Neural cell (in vitro differentiated cells): ENCODE measurements at regions not wholly inside any gene's neighbourhood (a gene's known extent, or its start where the extent isn't known, plus 50 kb on each side); places are given as distances from the start of the nearest gene placed in this dataset.

Experiments used
- H2AFZ ChIP-seq: fragments of 200-600, 300-800 bp; sonication (generic), shearing (Covaris generic); 2 replicates; pipeline ENCODE4 v1.6.0; 2014; ENCODE audit warnings: low read depth, mild to moderate bottlenecking, antibody characterized with exemption, low read length, moderate library complexity
- H3F3A ChIP-seq: fragments of 200-600 bp; shearing (Covaris generic); 2 replicates; pipeline ENCODE4 v1.6.1; 2016; ENCODE audit warnings: mild to moderate bottlenecking, moderate library complexity, mixed read lengths, antibody characterized with exemption, low read length; ENCODE audit not compliant: insufficient read depth, poor library complexity, severe bottlenecking
- H3K27ac ChIP-seq: fragments of 200-600, 300-800 bp; sonication (generic), shearing (Covaris generic); 2 replicates; pipeline ENCODE4 v1.5.1; 2014; ENCODE audit warnings: mild to moderate bottlenecking, low read length, moderate library complexity
- H3K27me3 ChIP-seq: fragments of 300-800, 200-600 bp; sonication (generic), shearing (Covaris generic); 2 replicates; pipeline ENCODE4 v1.6.0; 2014; ENCODE audit warnings: mild to moderate bottlenecking, low read depth, low read length, moderate library complexity; ENCODE audit not compliant: insufficient read depth
- H3K36me3 ChIP-seq: fragments of 300-800, 200-600 bp; sonication (generic), shearing (Covaris generic); 2 replicates; pipeline ENCODE4 v1.5.1; 2014; ENCODE audit warnings: mild to moderate bottlenecking, antibody characterized with exemption, low read length, moderate library complexity; ENCODE audit not compliant: insufficient read depth
- H3K4me2 ChIP-seq: fragments of 300-800, 200-600 bp; sonication (generic), shearing (Covaris generic); 2 replicates; pipeline ENCODE4 v1.6.0; 2014; ENCODE audit warnings: mild to moderate bottlenecking, low read length
- H3K4me3 ChIP-seq: fragments of 300-800, 200-600 bp; sonication (generic), shearing (Covaris generic); 2 replicates; pipeline ENCODE4 v1.5.1; 2014; ENCODE audit warnings: mild to moderate bottlenecking, low read length, moderate library complexity
- H3K79me2 ChIP-seq: fragments of 200-600 bp; shearing (Covaris generic); replicated peaks from 2 replicates; pipeline ENCODE4 v1.6.0; 2014; ENCODE audit warnings: mild to moderate bottlenecking, low read length, moderate library complexity; ENCODE audit not compliant: insufficient read depth
- H3K9ac ChIP-seq: fragments of 300-800, 200-600 bp; sonication (generic), shearing (Covaris generic); 2 replicates; pipeline ENCODE4 v1.6.1; 2016; ENCODE audit warnings: mild to moderate bottlenecking, low read length, mixed read lengths
- H3K9me2 ChIP-seq: fragments of 200-600 bp; shearing (Covaris generic); 2 replicates; pipeline ENCODE4 v1.6.1; 2016; ENCODE audit warnings: mild to moderate bottlenecking, low read length, mixed read lengths; ENCODE audit not compliant: insufficient read depth
- H3K9me3 ChIP-seq: fragments of 200-600, 300-800 bp; sonication (generic), shearing (Covaris generic); 2 replicates; pipeline ENCODE4 v1.6.1; 2016; ENCODE audit warnings: mild to moderate bottlenecking, mixed run types, low read length, moderate library complexity, mixed read lengths
- H4K20me1 ChIP-seq: fragments of 200-600 bp; shearing (Covaris generic); 2 replicates; pipeline ENCODE4 v1.6.1; 2016; ENCODE audit warnings: mild to moderate bottlenecking, mixed run types; ENCODE audit not compliant: insufficient read depth
- EP300 ChIP-seq: fragments of 450-650 bp; conservative IDR thresholded peaks from 2 replicates; pipeline ENCODE4 v1.6.1; 2014; ENCODE audit warnings: antibody characterized with exemption, mild to moderate bottlenecking, moderate library complexity; ENCODE audit not compliant: poor library complexity, severe bottlenecking
- EZH2 ChIP-seq: fragments of 200-600, 300-800 bp; shearing (Covaris generic), sonication (generic); IDR thresholded peaks from 2 replicates; pipeline ENCODE4 v1.6.1; 2014; ENCODE audit warnings: antibody characterized with exemption, low read length, borderline replicate concordance, mild to moderate bottlenecking; ENCODE audit not compliant: insufficient read depth, poor library complexity, severe bottlenecking
- MXI1 ChIP-seq: fragments of 450-650 bp; conservative IDR thresholded peaks from 2 replicates; pipeline ENCODE4 v1.6.1; 2014; ENCODE audit warnings: antibody characterized with exemption, mild to moderate bottlenecking; ENCODE audit not compliant: poor library complexity, severe bottlenecking
- POLR2AphosphoS5 ChIP-seq: IDR thresholded peaks from 2 replicates; pipeline ENCODE4 v1.6.1; 2012
- RAD21 ChIP-seq: fragments of 450-650 bp; conservative IDR thresholded peaks from 2 replicates; pipeline ENCODE4 v1.6.1; 2014; ENCODE audit warnings: antibody characterized with exemption, mild to moderate bottlenecking, moderate library complexity
- SMC3 ChIP-seq: fragments of 450-650 bp; conservative IDR thresholded peaks from 2 replicates; pipeline ENCODE4 v1.6.1; 2014; ENCODE audit warnings: antibody characterized with exemption, mild to moderate bottlenecking, moderate library complexity; ENCODE audit not compliant: poor library complexity
- TAF1 ChIP-seq: IDR thresholded peaks from 2 replicates; pipeline ENCODE4 v1.6.1; 2012; ENCODE audit warnings: low read depth
- TF ChIP-seq, protein P1 (sequence below): fragments of 450-650 bp; IDR thresholded peaks from 2 replicates; pipeline ENCODE4 v1.5.1; 2014; ENCODE audit warnings: antibody characterized with exemption, mild to moderate bottlenecking, moderate library complexity; ENCODE audit not compliant: poor library complexity, severe bottlenecking
- TF ChIP-seq, protein P2 (sequence below): IDR thresholded peaks from 2 replicates; pipeline ENCODE4 v1.6.1; 2012; ENCODE audit warnings: borderline replicate concordance

DNA sequence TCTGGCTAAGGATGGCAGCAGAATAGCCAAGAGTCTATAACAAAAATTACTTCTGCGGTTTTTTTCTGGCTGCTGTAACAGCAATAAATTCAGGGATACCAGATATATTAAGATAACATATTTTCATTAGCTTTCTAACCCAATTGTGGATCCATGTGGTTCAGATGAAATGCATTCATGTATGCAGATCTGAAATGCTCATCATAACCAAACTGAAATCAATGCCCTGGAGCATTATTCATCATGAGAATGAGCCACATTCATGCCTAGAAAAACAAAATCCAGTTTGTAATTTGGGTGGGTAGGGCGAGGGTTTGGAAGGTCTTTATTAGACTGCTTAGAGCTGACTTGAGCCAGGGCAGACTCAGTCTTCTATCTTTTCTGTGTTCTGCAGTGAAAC, 69.8 kb upstream of the SEMA3A start:
- H3K36me3 ChIP-seq: no peaks in the 10 kb centered on the region
- no peak overlapping the region for H3K4me3 ChIP-seq
- H3K9ac ChIP-seq: no peak overlapping the region
- no peaks in the 10 kb centered on the region for H3K79me2 ChIP-seq
- no peak overlapping the region for H3K4me2 ChIP-seq
- TF ChIP-seq SMC3 (no peak), EP300 (no peak)
- H3K27ac ChIP-seq: no peak overlapping the region
- no peaks in the 10 kb centered on the region for H3K9me3 ChIP-seq
- H2AFZ ChIP-seq: no peak overlapping the region
- H3F3A ChIP-seq: no peaks in the 10 kb centered on the region
- H3K9me2 ChIP-seq: no peaks in the 10 kb centered on the region
- no peaks in the 10 kb centered on the region for H4K20me1 ChIP-seq
- H3K27me3 ChIP-seq: no peaks in the 10 kb centered on the region

DNA sequence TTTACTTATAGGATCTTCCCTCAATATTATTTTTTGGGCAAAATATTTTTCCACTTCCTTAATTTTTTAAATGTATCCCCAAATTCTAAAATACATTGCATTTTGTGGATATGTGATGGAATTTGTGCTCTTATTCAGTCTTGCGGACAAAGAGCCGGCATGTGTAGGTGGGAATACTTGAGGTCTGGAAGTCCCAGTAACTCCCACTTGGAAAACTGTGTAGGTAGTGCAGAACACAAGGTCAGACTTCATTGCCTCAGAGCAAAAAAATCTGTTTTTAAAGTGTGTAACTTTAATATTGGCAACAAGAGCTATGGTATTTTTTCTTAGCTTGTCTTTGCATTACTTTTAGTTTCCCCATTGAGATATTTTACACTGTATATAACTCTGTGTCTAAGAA, 68.5 kb upstream of the SEMA3A start:
- Histone ChIP-seq H3K36me3 (no peaks in the 10 kb centered on the region), H4K20me1 (no peaks in the 10 kb centered on the region), H3K9ac (no peak overlapping the region), H3K79me2 (no peaks in the 10 kb centered on the region), H3K27ac (no peak overlapping the region), H3K27me3 (no peaks in the 10 kb centered on the region), H2AFZ (no peak overlapping the region), H3K9me3 (no peaks in the 10 kb centered on the region), H3K4me2 (no peak overlapping the region), H3F3A (no peaks in the 10 kb centered on the region), H3K4me3 (no peak overlapping the region), H3K9me2 (no peaks in the 10 kb centered on the region)
- TF ChIP-seq SMC3: no peak
- no peak for TF ChIP-seq RAD21
- TF ChIP-seq MXI1: no peak
- TF ChIP-seq, protein P1, sequence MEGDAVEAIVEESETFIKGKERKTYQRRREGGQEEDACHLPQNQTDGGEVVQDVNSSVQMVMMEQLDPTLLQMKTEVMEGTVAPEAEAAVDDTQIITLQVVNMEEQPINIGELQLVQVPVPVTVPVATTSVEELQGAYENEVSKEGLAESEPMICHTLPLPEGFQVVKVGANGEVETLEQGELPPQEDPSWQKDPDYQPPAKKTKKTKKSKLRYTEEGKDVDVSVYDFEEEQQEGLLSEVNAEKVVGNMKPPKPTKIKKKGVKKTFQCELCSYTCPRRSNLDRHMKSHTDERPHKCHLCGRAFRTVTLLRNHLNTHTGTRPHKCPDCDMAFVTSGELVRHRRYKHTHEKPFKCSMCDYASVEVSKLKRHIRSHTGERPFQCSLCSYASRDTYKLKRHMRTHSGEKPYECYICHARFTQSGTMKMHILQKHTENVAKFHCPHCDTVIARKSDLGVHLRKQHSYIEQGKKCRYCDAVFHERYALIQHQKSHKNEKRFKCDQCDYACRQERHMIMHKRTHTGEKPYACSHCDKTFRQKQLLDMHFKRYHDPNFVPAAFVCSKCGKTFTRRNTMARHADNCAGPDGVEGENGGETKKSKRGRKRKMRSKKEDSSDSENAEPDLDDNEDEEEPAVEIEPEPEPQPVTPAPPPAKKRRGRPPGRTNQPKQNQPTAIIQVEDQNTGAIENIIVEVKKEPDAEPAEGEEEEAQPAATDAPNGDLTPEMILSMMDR: no peak
- TF ChIP-seq, protein P2, sequence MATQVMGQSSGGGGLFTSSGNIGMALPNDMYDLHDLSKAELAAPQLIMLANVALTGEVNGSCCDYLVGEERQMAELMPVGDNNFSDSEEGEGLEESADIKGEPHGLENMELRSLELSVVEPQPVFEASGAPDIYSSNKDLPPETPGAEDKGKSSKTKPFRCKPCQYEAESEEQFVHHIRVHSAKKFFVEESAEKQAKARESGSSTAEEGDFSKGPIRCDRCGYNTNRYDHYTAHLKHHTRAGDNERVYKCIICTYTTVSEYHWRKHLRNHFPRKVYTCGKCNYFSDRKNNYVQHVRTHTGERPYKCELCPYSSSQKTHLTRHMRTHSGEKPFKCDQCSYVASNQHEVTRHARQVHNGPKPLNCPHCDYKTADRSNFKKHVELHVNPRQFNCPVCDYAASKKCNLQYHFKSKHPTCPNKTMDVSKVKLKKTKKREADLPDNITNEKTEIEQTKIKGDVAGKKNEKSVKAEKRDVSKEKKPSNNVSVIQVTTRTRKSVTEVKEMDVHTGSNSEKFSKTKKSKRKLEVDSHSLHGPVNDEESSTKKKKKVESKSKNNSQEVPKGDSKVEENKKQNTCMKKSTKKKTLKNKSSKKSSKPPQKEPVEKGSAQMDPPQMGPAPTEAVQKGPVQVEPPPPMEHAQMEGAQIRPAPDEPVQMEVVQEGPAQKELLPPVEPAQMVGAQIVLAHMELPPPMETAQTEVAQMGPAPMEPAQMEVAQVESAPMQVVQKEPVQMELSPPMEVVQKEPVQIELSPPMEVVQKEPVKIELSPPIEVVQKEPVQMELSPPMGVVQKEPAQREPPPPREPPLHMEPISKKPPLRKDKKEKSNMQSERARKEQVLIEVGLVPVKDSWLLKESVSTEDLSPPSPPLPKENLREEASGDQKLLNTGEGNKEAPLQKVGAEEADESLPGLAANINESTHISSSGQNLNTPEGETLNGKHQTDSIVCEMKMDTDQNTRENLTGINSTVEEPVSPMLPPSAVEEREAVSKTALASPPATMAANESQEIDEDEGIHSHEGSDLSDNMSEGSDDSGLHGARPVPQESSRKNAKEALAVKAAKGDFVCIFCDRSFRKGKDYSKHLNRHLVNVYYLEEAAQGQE: no peak
- no peak for TF ChIP-seq TAF1
- no peak for TF ChIP-seq EZH2
- no peak for TF ChIP-seq EP300
- no peak for TF ChIP-seq POLR2AphosphoS5

DNA sequence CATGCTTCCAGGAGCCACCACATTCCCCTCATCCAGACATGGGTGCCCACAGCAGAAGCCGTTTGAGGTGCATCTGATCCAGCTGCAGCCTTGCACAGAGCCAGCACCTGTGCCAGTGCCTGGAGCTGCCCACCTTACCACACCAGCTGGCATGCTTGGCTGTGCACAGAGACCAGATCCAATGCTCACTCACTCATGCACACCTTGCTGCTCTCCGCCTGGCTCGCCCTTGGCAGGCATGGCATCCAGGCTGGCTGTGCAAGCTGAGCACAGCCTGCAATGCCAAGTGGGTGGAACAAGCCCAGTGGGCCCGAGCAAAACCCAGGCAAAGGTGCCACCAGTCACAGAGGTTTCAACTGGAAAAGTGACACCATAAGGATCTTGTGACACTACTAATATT, 66.9 kb upstream of the SEMA3A start:
- Histone ChIP-seq H3F3A (no peaks in the 10 kb centered on the region), H3K27me3 (no peaks in the 10 kb centered on the region), H2AFZ (no peak overlapping the region), H4K20me1 (no peaks in the 10 kb centered on the region), H3K9ac (no peak overlapping the region), H3K9me3 (no peaks in the 10 kb centered on the region), H3K9me2 (no peaks in the 10 kb centered on the region), H3K36me3 (no peaks in the 10 kb centered on the region), H3K79me2 (no peaks in the 10 kb centered on the region), H3K4me2 (no peak overlapping the region), H3K27ac (no peak overlapping the region), H3K4me3 (no peak overlapping the region)
- TF ChIP-seq SMC3 (no peak), EP300 (no peak), MXI1 (no peak), TAF1 (no peak), EZH2 (no peak), POLR2AphosphoS5 (no peak), RAD21 (no peak)
- TF ChIP-seq, protein P1: no peak
- TF ChIP-seq, protein P2: no peak
